ENCODE measurements at regions not wholly inside any gene's neighbourhood (a gene's known extent, or its start where the extent isn't known, plus 50 kb on each side); places are given as distances from the start of the nearest gene placed in this dataset.

- ATAC-seq = no peak
- intact Hi-C loops (cut with DNase I) = no loop called here
These were observed 157.5 kb downstream of the DMRT2 start for GRCh38 chr9:1207686-1208085.

GRCh38 chr9:1208157-1208556 lies 158.0 kb downstream of the DMRT2 start:
- no peaks in the 10 kb centered on the region for H3K27me3 ChIP-seq
- H3K4me1 ChIP-seq = no peaks in the 10 kb centered on the region
- H3K4me3 ChIP-seq = no peak overlapping the region
- 71 to 80% methylated on average over 2 of the region's 2 CpGs for WGBS, 2 donors
- ATAC-seq (peak in 2 of 4 donors; percentile 16 to 50), FAIRE-seq (no peak), DNase-seq (no peak)
- H3K9me3 ChIP-seq = no peaks in the 10 kb centered on the region
- TF ChIP-seq CTCF (IDR thresholded peaks at IDR 0.05) = no peak
- no peaks in the 10 kb centered on the region for H3K36me3 ChIP-seq
- intact Hi-C loops (cut with DNase I) = no loop called here
- no peak overlapping the region for H3K27ac ChIP-seq

More at GRCh38 chr9:1207686-1208085, 157.5 kb downstream of the DMRT2 start:
- no peak for TF ChIP-seq CTCF (IDR thresholded peaks at IDR 0.05)
- Histone ChIP-seq H3K27me3 (no peaks in the 10 kb centered on the region), H3K27ac (no peak overlapping the region), H3K4me1 (no peaks in the 10 kb centered on the region), H3K36me3 (no peaks in the 10 kb centered on the region), H3K4me3 (no peak overlapping the region), H3K9me3 (no peaks in the 10 kb centered on the region)
- WGBS, 2 donors = 72 to 88% methylated on average over 3 of the region's 3 CpGs
- DNase-seq (no peak), FAIRE-seq (no peak)

GRCh38 chr9:1210954-1211353 lies 160.8 kb downstream of the DMRT2 start:
- WGBS, 2 donors = 65 to 66% methylated on average over 3 of the region's 3 CpGs
- Histone ChIP-seq H3K9me3 (no peaks in the 10 kb centered on the region), H3K4me3 (no peak overlapping the region), H3K4me1 (no peaks in the 10 kb centered on the region), H3K36me3 (no peaks in the 10 kb centered on the region), H3K27ac (no peak overlapping the region), H3K27me3 (no peaks in the 10 kb centered on the region)
- no peak for TF ChIP-seq CTCF (IDR thresholded peaks at IDR 0.05)
- DNase-seq (no peak), ATAC-seq (no peak), FAIRE-seq (no peak)
- intact Hi-C loops (cut with DNase I) = no loop called here

GRCh38 chr9:1216532-1216931 lies 166.4 kb downstream of the DMRT2 start:
- DNase-seq = no peak
- H3K9me3 ChIP-seq = no peaks in the 10 kb centered on the region
- no peak for FAIRE-seq
- no peak overlapping the region for H3K4me3 ChIP-seq
- intact Hi-C loops (cut with DNase I) = no loop called here
- H3K27ac ChIP-seq = no peak overlapping the region
- no peaks in the 10 kb centered on the region for H3K27me3 ChIP-seq
- no peak for TF ChIP-seq CTCF (IDR thresholded peaks at IDR 0.05)
- 73 to 81% methylated on average over 2 of the region's 2 CpGs for WGBS, 2 donors
- H3K36me3 ChIP-seq = no peaks in the 10 kb centered on the region
- no peak for ATAC-seq
- no peaks in the 10 kb centered on the region for H3K4me1 ChIP-seq

GRCh38 chr9:1217076-1217475 lies 166.9 kb downstream of the DMRT2 start:
- 73 to 79% methylated on average over 5 of the region's 5 CpGs for WGBS, 2 donors
- DNase-seq = no peak
- H3K4me3 ChIP-seq = no peak overlapping the region
- no peaks in the 10 kb centered on the region for H3K9me3 ChIP-seq
- ATAC-seq = no peak
- no peak for FAIRE-seq
- no peaks in the 10 kb centered on the region for H3K36me3 ChIP-seq
- H3K4me1 ChIP-seq = no peaks in the 10 kb centered on the region
- TF ChIP-seq CTCF (IDR thresholded peaks at IDR 0.05) = no peak
- H3K27me3 ChIP-seq = no peaks in the 10 kb centered on the region
- intact Hi-C loops (cut with DNase I) = no loop called here
- no peak overlapping the region for H3K27ac ChIP-seq

Measured in pancreas (tissue), 10 donors.